Activated CD8-positive, alpha-beta memory T cell treated with anti-CD3 and anti-CD28 coated beads, Interleukin-2, amount 50 U/mL, for 48 hours (primary cell): ENCODE measurements at regions not wholly inside any gene's neighbourhood (a gene's known extent, or its start where the extent isn't known, plus 50 kb on each side); places are given as distances from the start of the nearest gene placed in this dataset.

Experiments
- DNase-seq: peaks from one replicate; pipeline ENCODE4 v3.0.0-alpha.2; 2020

- no peak for DNase-seq
Observed at GRCh38 chr6:1257778-1258177, 54.1 kb upstream of the FOXQ1 start.

GRCh38 chr6:1256435-1257008 is 55.4 kb upstream of the FOXQ1 start:
- DNase-seq, result no peak

GRCh38 chr6:1255636-1256365 is 56.1 kb upstream of the FOXQ1 start:
- no peak for DNase-seq

GRCh38 chr6:1254326-1254725 is 57.6 kb upstream of the FOXQ1 start:
- DNase-seq, result no peak

GRCh38 chr6:1253816-1254215 is 58.1 kb upstream of the FOXQ1 start:
- no peak for DNase-seq

- DNase-seq, result no peak
Observed at GRCh38 chr6:1251198-1252155, 60.4 kb upstream of the FOXQ1 start.

GRCh38 chr6:1250489-1251197 is 61.3 kb upstream of the FOXQ1 start:
- DNase-seq, result no peak

GRCh38 chr6:1247894-1248293 is 64.0 kb upstream of the FOXQ1 start:
- DNase-seq, result no peak

GRCh38 chr6:1247056-1247455 is 64.8 kb upstream of the FOXQ1 start:
- no peak for DNase-seq

- DNase-seq, result no peak
Observed at GRCh38 chr6:1244941-1245340, 67.0 kb upstream of the FOXQ1 start.

- no peak for DNase-seq
Observed at GRCh38 chr6:1244278-1244677, 67.6 kb upstream of the FOXQ1 start.

- no peak for DNase-seq
Observed at GRCh38 chr6:1242446-1242845, 69.5 kb upstream of the FOXQ1 start.

- no peak for DNase-seq
Observed at GRCh38 chr6:1242021-1242420, 69.9 kb upstream of the FOXQ1 start.

GRCh38 chr6:1240766-1241318 is 71.1 kb upstream of the FOXQ1 start:
- no peak for DNase-seq

GRCh38 chr6:1239805-1240204 is 72.1 kb upstream of the FOXQ1 start:
- no peak for DNase-seq

- no peak for DNase-seq
Observed at GRCh38 chr6:1238040-1238439, 73.9 kb upstream of the FOXQ1 start.

- no peak for DNase-seq
Observed at GRCh38 chr6:1237636-1238035, 74.3 kb upstream of the FOXQ1 start.

- no peak for DNase-seq
Observed at GRCh38 chr6:1235825-1236224, 76.1 kb upstream of the FOXQ1 start.

GRCh38 chr6:1233924-1234323 is 78.0 kb upstream of the FOXQ1 start:
- no peak for DNase-seq

- no peak for DNase-seq
Observed at GRCh38 chr6:1232578-1232977, 79.3 kb upstream of the FOXQ1 start.

GRCh38 chr6:1231941-1232340 is 80.0 kb upstream of the FOXQ1 start:
- DNase-seq, result no peak

- no peak for DNase-seq
Observed at GRCh38 chr6:1230689-1231605, 81.0 kb upstream of the FOXQ1 start.
